ENCODE measurements at regions not wholly inside any gene's neighbourhood (a gene's known extent, or its start where the extent isn't known, plus 50 kb on each side); places are given as distances from the start of the nearest gene placed in this dataset.

GRCh38 chr18:59957957-59958356, 58.2 kb downstream of the PMAIP1 start:
- DNase-seq (ENCODE audit: low read depth in 1 of 2, low spot score in 1 of 2), result peak in 1 of 2 experiments; percentile 83
- Histone ChIP-seq H3K4me3 (replicated peaks; ENCODE audit: insufficient read depth, low read length) (no peak overlapping the region), H3K27me3 (ENCODE audit: insufficient read depth, poor library complexity, severe bottlenecking) (no peaks in the 10 kb centered on the region), H3K27ac (replicated peaks) (no peak overlapping the region)
- TF ChIP-seq CTCF (IDR thresholded peaks at IDR 0.05; ENCODE audit: insufficient read depth, low read length) (no peak), POLR2AphosphoS5 (IDR thresholded peaks at IDR 0.05; ENCODE audit: low read depth) (peak; percentile 82; the same call in 1 of the 2 replicates)

GRCh38 chr18:59954755-59955156, 55.0 kb downstream of the PMAIP1 start:
- no peaks in the 10 kb centered on the region for H3K27me3 ChIP-seq (ENCODE audit: insufficient read depth, poor library complexity, severe bottlenecking)
- H3K27ac ChIP-seq (replicated peaks), result no peak overlapping the region
- no peak for DNase-seq (ENCODE audit: low read depth in 1 of 2, low spot score in 1 of 2)
- H3K4me3 ChIP-seq (replicated peaks; ENCODE audit: insufficient read depth, low read length), result no peak overlapping the region
- TF ChIP-seq SPI1 (IDR thresholded peaks at IDR 0.05; ENCODE audit: borderline replicate concordance, low read depth) (no peak), POLR2AphosphoS5 (IDR thresholded peaks at IDR 0.05; ENCODE audit: low read depth) (no peak), REST (IDR thresholded peaks at IDR 0.05; ENCODE audit: insufficient replicate concordance, low read depth) (no peak), GABPA (IDR thresholded peaks at IDR 0.05; ENCODE audit: low read depth) (no peak), CTCF (IDR thresholded peaks at IDR 0.05; ENCODE audit: insufficient read depth, low read length) (no peak)

GRCh38 chr18:59954241-59954640, 54.4 kb downstream of the PMAIP1 start:
- no peak overlapping the region for H3K4me3 ChIP-seq (replicated peaks; ENCODE audit: insufficient read depth, low read length)
- DNase-seq (ENCODE audit: low read depth in 1 of 2, low spot score in 1 of 2), result no peak
- H3K27ac ChIP-seq (replicated peaks), result no peak overlapping the region
- H3K27me3 ChIP-seq (ENCODE audit: insufficient read depth, poor library complexity, severe bottlenecking), result no peaks in the 10 kb centered on the region
- TF ChIP-seq POLR2AphosphoS5 (IDR thresholded peaks at IDR 0.05; ENCODE audit: low read depth), result no peak
- TF ChIP-seq SPI1 (IDR thresholded peaks at IDR 0.05; ENCODE audit: borderline replicate concordance, low read depth), result no peak
- TF ChIP-seq REST (IDR thresholded peaks at IDR 0.05; ENCODE audit: insufficient replicate concordance, low read depth), result no peak
- no peak for TF ChIP-seq CTCF (IDR thresholded peaks at IDR 0.05; ENCODE audit: insufficient read depth, low read length)
- TF ChIP-seq GABPA (IDR thresholded peaks at IDR 0.05; ENCODE audit: low read depth), result no peak

Measured in HL-60 (cell line).